GM18505 (cell line): ENCODE measurements at regions not wholly inside any gene's neighbourhood (a gene's known extent, or its start where the extent isn't known, plus 50 kb on each side); places are given as distances from the start of the nearest gene placed in this dataset.

Experiments
- ATAC-seq: cut with Tn5 transposase; IDR thresholded peaks from one replicate; pipeline ENCODE4 v1.9.1; 2021; ENCODE audit not compliant: unreplicated experiment
- POLR2A ChIP-seq: IDR thresholded peaks from 4 replicates; pipeline ENCODE4 v1.6.1; 2011; ENCODE audit warnings: borderline replicate concordance; ENCODE audit not compliant: insufficient read depth, insufficient read length; ENCODE audit errors: extremely low read depth

- ATAC-seq, result no peak
- no peak for TF ChIP-seq POLR2A
These were observed 463.4 kb downstream of the FGF9 start for GRCh38 chr13:22134261-22134660.

DNA sequence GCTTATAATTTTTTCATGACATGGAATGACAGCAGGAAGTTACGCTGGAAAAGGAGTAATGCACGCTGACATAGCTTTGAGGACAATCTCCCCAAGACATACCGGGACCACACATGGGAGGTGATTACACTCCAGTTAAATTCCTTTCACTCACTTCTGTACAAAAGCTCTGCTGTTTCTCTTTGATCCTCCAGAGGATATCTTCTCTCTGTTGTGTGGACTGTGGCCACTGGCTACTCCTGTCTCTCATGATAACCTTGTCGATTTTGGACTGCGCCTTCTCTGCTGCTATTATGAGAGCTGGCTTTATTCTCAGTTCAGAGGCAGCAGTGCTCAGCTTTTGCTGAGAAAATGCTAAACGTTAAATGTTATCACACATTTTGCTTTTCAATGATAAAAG lies 464.6 kb downstream of the FGF9 start:
- no peak for ATAC-seq
- no peak for TF ChIP-seq POLR2A

- no peak for ATAC-seq
- TF ChIP-seq POLR2A, result no peak
These were observed 466.6 kb downstream of the FGF9 start for GRCh38 chr13:22137361-22138050.

GRCh38 chr13:22138947-22139346 lies 468.1 kb downstream of the FGF9 start:
- no peak for ATAC-seq
- no peak for TF ChIP-seq POLR2A

DNA sequence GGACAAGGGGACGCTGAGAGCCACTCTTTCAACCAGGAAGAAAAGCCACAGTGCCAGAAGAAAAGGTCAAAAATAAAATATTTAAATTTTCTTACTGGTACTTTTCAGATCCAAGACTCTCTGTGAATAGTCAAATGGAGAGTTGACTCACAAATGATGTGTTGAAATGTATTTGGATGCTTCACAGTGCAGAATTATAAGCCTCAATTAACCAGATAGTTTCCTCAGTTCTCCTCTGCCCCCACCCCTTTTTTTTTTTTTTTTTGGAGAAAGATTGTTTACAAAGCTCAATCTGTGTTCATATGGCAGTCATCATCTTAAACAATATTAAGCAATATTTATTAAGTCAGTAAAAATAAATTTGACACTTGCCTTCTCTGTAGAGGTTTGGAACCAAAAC lies 470.8 kb downstream of the FGF9 start:
- ATAC-seq, result no peak

GRCh38 chr13:22143671-22144070 lies 472.8 kb downstream of the FGF9 start:
- no peak for ATAC-seq
- no peak for TF ChIP-seq POLR2A

More for the DNA sequence above, 470.8 kb downstream of the FGF9 start:
- no peak for TF ChIP-seq POLR2A

- TF ChIP-seq POLR2A, result no peak
- ATAC-seq, result no peak
These were observed 473.9 kb downstream of the FGF9 start for GRCh38 chr13:22144806-22145205.

- TF ChIP-seq POLR2A, result no peak
These were observed 477.3 kb downstream of the FGF9 start for GRCh38 chr13:22148187-22148586.

DNA sequence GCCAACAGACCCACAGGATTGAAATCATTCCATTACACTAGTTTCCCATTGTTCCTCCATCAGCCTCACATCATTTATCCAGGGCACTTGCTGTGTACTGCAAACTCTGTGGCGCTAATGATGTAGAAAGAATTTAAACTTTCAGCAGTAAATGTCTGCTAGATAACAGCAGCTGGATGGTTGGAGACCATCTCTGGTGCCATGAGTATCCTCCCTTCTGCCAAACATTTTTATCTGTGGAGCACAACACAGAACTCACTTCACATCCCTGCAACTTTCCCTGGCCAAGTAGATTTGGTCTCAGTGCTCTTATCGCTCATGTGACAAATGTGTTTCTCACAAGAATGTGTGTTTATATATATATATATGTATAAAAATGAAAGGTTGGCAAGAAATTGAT lies 481.9 kb downstream of the FGF9 start:
- no peak for ATAC-seq
- TF ChIP-seq POLR2A, result no peak

More at GRCh38 chr13:22148187-22148586, 477.3 kb downstream of the FGF9 start:
- ATAC-seq, result no peak

- no peak for TF ChIP-seq POLR2A
- no peak for ATAC-seq
These were observed 483.2 kb downstream of the FGF9 start for GRCh38 chr13:22154041-22154440.

DNA sequence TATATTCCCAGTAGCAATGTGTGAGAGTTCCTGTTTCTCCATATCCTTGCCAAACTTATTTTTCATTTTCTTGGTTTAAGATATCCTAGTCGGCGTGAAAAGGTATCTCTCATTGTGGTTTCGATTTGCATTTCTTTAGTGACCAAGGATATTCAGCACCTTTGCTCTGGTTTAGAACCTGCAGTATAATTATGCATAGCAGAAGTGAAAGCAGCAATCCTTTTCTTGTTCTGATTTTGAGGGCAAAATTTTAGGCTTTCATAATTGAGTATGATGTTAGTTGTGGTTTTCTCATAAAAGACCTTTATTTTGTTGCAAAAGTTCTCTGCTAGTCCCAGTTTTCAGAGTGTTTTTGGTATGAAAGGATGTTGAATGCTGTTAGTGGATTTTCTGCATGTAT lies 491.0 kb downstream of the FGF9 start:
- no peak for TF ChIP-seq POLR2A
- ATAC-seq, result peak; percentile 90

DNA sequence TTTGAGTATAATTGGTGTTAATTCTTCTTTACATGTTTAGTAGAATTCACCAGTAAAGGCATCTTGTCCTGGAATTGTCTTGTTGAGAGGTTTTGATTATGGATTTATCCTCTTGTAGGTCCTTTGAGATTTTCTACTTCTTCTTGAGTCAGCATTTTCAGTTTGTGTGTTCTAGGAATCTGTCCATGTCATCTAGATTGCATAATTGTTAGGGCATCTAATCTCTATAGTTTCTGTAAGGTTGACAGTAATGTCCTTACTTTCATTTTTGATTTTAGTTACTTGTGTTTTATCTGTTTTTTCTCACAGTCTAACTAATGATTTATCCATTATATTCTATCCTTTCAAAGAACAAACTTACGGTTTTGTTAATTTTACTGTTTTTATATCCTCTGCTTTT lies 492.0 kb downstream of the FGF9 start:
- ATAC-seq, result peak; percentile 42
- no peak for TF ChIP-seq POLR2A

DNA sequence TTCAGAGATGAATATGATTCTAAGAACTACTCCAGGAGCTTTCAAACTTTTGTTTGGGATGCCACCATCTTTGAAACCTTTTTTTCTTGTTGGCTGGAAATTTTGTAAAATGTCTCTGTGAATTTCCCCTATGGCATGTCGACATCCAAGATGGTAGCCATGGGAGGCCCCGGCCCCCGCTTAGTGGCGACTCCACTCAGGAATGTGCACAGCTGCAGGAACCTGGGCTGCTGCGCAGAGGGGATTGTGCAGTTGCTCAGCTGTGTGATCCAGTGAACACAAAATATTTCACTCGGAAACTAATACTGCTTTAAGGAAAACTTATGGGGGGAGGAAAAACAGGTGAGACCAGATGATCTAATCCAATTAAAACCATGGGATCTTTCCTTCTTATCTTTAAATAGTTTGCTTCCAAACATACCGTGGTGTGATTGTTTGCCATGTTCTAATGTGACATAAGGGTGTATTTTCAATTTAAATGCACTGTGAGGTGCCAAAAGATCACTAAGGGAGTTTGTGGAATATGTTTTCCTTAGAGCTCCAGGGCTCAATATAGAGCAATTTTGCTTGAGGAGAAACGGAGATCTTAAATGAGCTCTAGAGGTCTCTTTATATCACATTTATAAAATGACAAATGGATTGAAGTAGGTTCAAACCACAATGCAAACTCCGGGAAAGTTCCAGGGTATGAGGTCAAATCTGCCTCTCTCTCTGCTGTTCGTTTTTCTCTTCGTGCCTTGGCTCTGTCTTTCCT lies 497.7 kb downstream of the FGF9 start:
- TF ChIP-seq POLR2A, result no peak
- ATAC-seq, result no peak

GRCh38 chr13:22169473-22169872 lies 498.6 kb downstream of the FGF9 start:
- TF ChIP-seq POLR2A, result no peak
- ATAC-seq, result no peak

DNA sequence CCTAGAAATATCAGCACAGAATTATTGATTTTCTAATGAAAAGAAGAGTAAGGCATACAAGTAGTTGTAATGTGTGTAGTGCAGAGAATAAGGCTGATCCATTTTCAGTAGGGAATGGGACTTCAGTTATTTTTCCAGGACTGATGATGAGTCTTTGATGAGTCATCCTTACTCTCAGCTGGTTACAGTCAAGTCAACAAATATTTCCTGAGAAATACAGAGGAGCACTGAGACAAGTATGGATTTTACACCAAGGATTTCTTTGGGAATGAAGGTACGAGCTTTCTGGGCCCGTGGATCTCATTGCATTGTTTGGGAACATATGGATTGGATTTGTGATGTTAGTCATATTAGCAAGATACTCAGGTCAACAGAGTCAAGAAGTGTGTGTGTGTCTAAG lies 502.7 kb downstream of the FGF9 start:
- ATAC-seq, result no peak
- TF ChIP-seq POLR2A, result no peak

- TF ChIP-seq POLR2A, result no peak
- ATAC-seq, result no peak
These were observed 504.4 kb downstream of the FGF9 start for GRCh38 chr13:22175241-22175640.
